NOMO-1 treated with DMSO at 0.1 percent for 48 hours (cell line): ENCODE measurements at regions not wholly inside any gene's neighbourhood (a gene's known extent, or its start where the extent isn't known, plus 50 kb on each side); places are given as distances from the start of the nearest gene placed in this dataset.
"Not testable (repeated sequence)": the region's sequence is repeated elsewhere in the genome, so short reads cannot be mapped to it uniquely, and the experiment has no call there.

Source experiments
- DNase-seq: peaks from one replicate; lab custom pipeline; 2025; ENCODE audit not compliant: unreplicated experiment; lab: John Stamatoyannopoulos, UW

- no peak for DNase-seq
Observed at GRCh38 chr11:25159341-25159740, 662.5 kb downstream of the LUZP2 start.

GRCh38 chr11:25163421-25163820 is 666.6 kb downstream of the LUZP2 start:
- no peak for DNase-seq

GRCh38 chr11:25180187-25180586 is 683.3 kb downstream of the LUZP2 start:
- no peak for DNase-seq

- no peak for DNase-seq
Observed at GRCh38 chr11:25183411-25183810, 686.6 kb downstream of the LUZP2 start.

GRCh38 chr11:25197515-25197914 is 700.7 kb downstream of the LUZP2 start:
- DNase-seq = no peak

- no peak for DNase-seq
Observed at GRCh38 chr11:25198704-25199103, 701.9 kb downstream of the LUZP2 start.

- no peak for DNase-seq
Observed at GRCh38 chr11:25200925-25201324, 704.1 kb downstream of the LUZP2 start.

- no peak for DNase-seq
Observed at GRCh38 chr11:25206762-25207161, 709.9 kb downstream of the LUZP2 start.

- no peak for DNase-seq
Observed at GRCh38 chr11:25211635-25212254, 714.9 kb downstream of the LUZP2 start.

GRCh38 chr11:25214535-25215176 is 717.8 kb downstream of the LUZP2 start:
- DNase-seq = no peak

- DNase-seq = no peak
Observed at GRCh38 chr11:25218036-25218435, 721.2 kb downstream of the LUZP2 start.

- no peak for DNase-seq
Observed at GRCh38 chr11:25225078-25225477, 728.2 kb downstream of the LUZP2 start.

- DNase-seq = peak; percentile 24
Observed at GRCh38 chr11:25242928-25243327, 746.1 kb downstream of the LUZP2 start.

GRCh38 chr11:25244126-25244525 is 747.3 kb downstream of the LUZP2 start:
- no peak for DNase-seq

- no peak for DNase-seq
Observed at GRCh38 chr11:25247336-25247735, 750.5 kb downstream of the LUZP2 start.

- no peak for DNase-seq
Observed at GRCh38 chr11:25252854-25253253, 756.0 kb downstream of the LUZP2 start.

GRCh38 chr11:25263861-25264260 is 767.0 kb downstream of the LUZP2 start:
- not testable (repeated sequence) for DNase-seq

GRCh38 chr11:25271301-25271700 is 774.4 kb downstream of the LUZP2 start:
- no peak for DNase-seq

- DNase-seq = no peak
Observed at GRCh38 chr11:25272214-25272613, 775.4 kb downstream of the LUZP2 start.

- not testable (repeated sequence) for DNase-seq
Observed at GRCh38 chr11:25280821-25281220, 784.0 kb downstream of the LUZP2 start.

- no peak for DNase-seq
Observed at GRCh38 chr11:25293166-25293565, 796.3 kb downstream of the LUZP2 start.

GRCh38 chr11:25298450-25298849 is 801.6 kb downstream of the LUZP2 start:
- DNase-seq = no peak

- no peak for DNase-seq
Observed at GRCh38 chr11:25309818-25310217, 813.0 kb downstream of the LUZP2 start.
